IMR-90 (cell line): ENCODE measurements at regions not wholly inside any gene's neighbourhood (a gene's known extent, or its start where the extent isn't known, plus 50 kb on each side); places are given as distances from the start of the nearest gene placed in this dataset.

Source experiments
- ATAC-seq: fragments of 200-7000 bp; cut with Tn5 transposase; 2 replicates; pipeline ENCODE4 v1.9.1; 2020; ENCODE audit warnings: low read depth, mild to moderate bottlenecking, moderate library complexity
- BruUV-seq: library from RNA; stranded (reverse); fragments of 400-500 nt; replicated peaks from 2 replicates; lab custom pipeline; 2021; lab: Mats Ljungman, UMichigan
- CTCF ChIA-PET: fragments of 300-600 bp; formaldehyde crosslinking; extraction: SDS; loops from one replicate; lab custom pipeline; 2021; ENCODE audit warnings: antibody characterized with exemption; lab: Yijun Ruan, JAX
- POLR2A ChIA-PET: fragments of 300-600 bp; sonication (Branson Sonifier 250); formaldehyde crosslinking; loops from one replicate; lab custom pipeline; 2022; ENCODE audit warnings: antibody characterized with exemption; ENCODE audit not compliant: unreplicated experiment; lab: Charles Lee
- DNase-seq: peaks from one replicate; pipeline ENCODE4 v3.0.0; 2013
- H2AFZ ChIP-seq: replicated peaks from 2 replicates; pipeline ENCODE3; 2013; ENCODE audit warnings: low read length, mild to moderate bottlenecking; ENCODE audit not compliant: poor library complexity
- H2AK5ac ChIP-seq: 2 replicates; pipeline ENCODE4 v1.6.1; 2013; ENCODE audit warnings: low read depth, low read length, inconsistent platforms
- H2AK9ac ChIP-seq: replicated peaks from 2 replicates; pipeline ENCODE3; 2013; ENCODE audit warnings: mild to moderate bottlenecking, low read depth, low read length, moderate library complexity; ENCODE audit not compliant: poor library complexity
- H2BK120ac ChIP-seq: 2 replicates; pipeline ENCODE4 v1.6.1; 2013; ENCODE audit warnings: low read depth, low read length, inconsistent platforms
- H2BK15ac ChIP-seq: 3 replicates; pipeline ENCODE4 v1.6.1; 2013; ENCODE audit warnings: low read depth, low read length, inconsistent platforms
- H2BK20ac ChIP-seq: 2 replicates; pipeline ENCODE4 v1.6.1; 2013; ENCODE audit warnings: low read depth, mild to moderate bottlenecking, inconsistent platforms, low read length, moderate library complexity
- H2BK5ac ChIP-seq: 2 replicates; pipeline ENCODE4 v1.6.1; 2013; ENCODE audit warnings: mild to moderate bottlenecking, low read depth, low read length, inconsistent platforms; ENCODE audit not compliant: poor library complexity, severe bottlenecking
- H3K14ac ChIP-seq: replicated peaks from 2 replicates; pipeline ENCODE4 v1.6.1; 2013; ENCODE audit warnings: low read depth, low read length, inconsistent platforms
- H3K18ac ChIP-seq: 2 replicates; pipeline ENCODE4 v1.6.1; 2013; ENCODE audit warnings: low read depth, low read length, control low read depth
- H3K23ac ChIP-seq: 2 replicates; pipeline ENCODE4 v1.6.1; 2013; ENCODE audit warnings: low read depth, low read length, inconsistent platforms
- H3K27ac ChIP-seq: 2 replicates; pipeline ENCODE4 v1.5.1; 2013; ENCODE audit warnings: mild to moderate bottlenecking, control low read depth, low read length; ENCODE audit not compliant: insufficient read depth
- H3K27me3 ChIP-seq: 2 replicates; pipeline ENCODE4 v1.6.1; 2013; ENCODE audit warnings: low read length; ENCODE audit not compliant: control insufficient read depth, insufficient read depth
- H3K36me3 ChIP-seq: 2 replicates; pipeline ENCODE4 v1.6.1; 2013; ENCODE audit warnings: low read length, mixed read lengths; ENCODE audit not compliant: control insufficient read depth, insufficient read depth
- H3K4ac ChIP-seq: 2 replicates; pipeline ENCODE4 v1.6.1; 2013; ENCODE audit warnings: low read depth, low read length, inconsistent platforms
- H3K4me1 ChIP-seq: 2 replicates; pipeline ENCODE4 v1.6.1; 2013; ENCODE audit warnings: low read length, mixed read lengths; ENCODE audit not compliant: control insufficient read depth, insufficient read depth
- H3K4me2 ChIP-seq: 2 replicates; pipeline ENCODE4 v1.6.1; 2013; ENCODE audit warnings: low read depth, mild to moderate bottlenecking, control low read depth, low read length, moderate library complexity
- H3K4me3 ChIP-seq: 2 replicates; pipeline ENCODE4 v1.5.1; 2013; ENCODE audit warnings: low read depth, mild to moderate bottlenecking, control low read depth, low read length, moderate library complexity; ENCODE audit not compliant: insufficient read depth
- H3K56ac ChIP-seq: 2 replicates; pipeline ENCODE4 v1.6.1; 2013; ENCODE audit warnings: low read length, inconsistent platforms; ENCODE audit not compliant: insufficient read depth; ENCODE audit errors: extremely low read depth
- H3K79me1 ChIP-seq, 2 experiments: 2 replicates each; pipeline ENCODE4 v1.6.1; 2013; ENCODE audit warnings: low read length in 2 of 2, inconsistent platforms in 1 of 2, low read depth in 1 of 2
- H3K9ac ChIP-seq: 2 replicates; pipeline ENCODE4 v1.6.1; 2013; ENCODE audit warnings: low read depth, low read length, control low read depth
- H3K9me1 ChIP-seq: 2 replicates; pipeline ENCODE4 v1.6.1; 2013; ENCODE audit warnings: low read length, inconsistent platforms; ENCODE audit not compliant: insufficient read depth
- H3K9me3 ChIP-seq: 2 replicates; pipeline ENCODE4 v1.6.1; 2013; ENCODE audit warnings: low read length; ENCODE audit not compliant: control insufficient read depth, insufficient read depth
- H4K20me1 ChIP-seq: 2 replicates; pipeline ENCODE4 v1.6.1; 2013; ENCODE audit warnings: low read length, inconsistent platforms; ENCODE audit not compliant: insufficient read depth
- H4K5ac ChIP-seq: 2 replicates; pipeline ENCODE4 v1.6.1; 2013; ENCODE audit warnings: mild to moderate bottlenecking, low read depth, low read length, control low read depth
- H4K8ac ChIP-seq, 2 experiments: 2 replicates each; pipeline ENCODE4 v1.6.1; 2013; ENCODE audit warnings: low read depth in 2 of 2, low read length in 2 of 2, control low read depth in 1 of 2, inconsistent platforms in 1 of 2
- H4K91ac ChIP-seq: 2 replicates; pipeline ENCODE4 v1.6.1; 2013; ENCODE audit warnings: low read depth, low read length, inconsistent platforms; ENCODE audit not compliant: insufficient read depth
- BHLHE40 ChIP-seq: fragments of 150-350 bp; IDR thresholded peaks from 2 replicates; pipeline ENCODE4 v1.6.1; 2016; ENCODE audit warnings: mild to moderate bottlenecking, low read depth, low read length
- CEBPB ChIP-seq: IDR thresholded peaks from 2 replicates; pipeline ENCODE4 v1.6.1; 2012; ENCODE audit warnings: low read depth, low read length, improper control_type of control experiment
- CTCF ChIP-seq: conservative IDR thresholded peaks from 2 replicates; pipeline ENCODE4 v1.5.1; 2012; ENCODE audit warnings: mild to moderate bottlenecking, low read depth, low read length, improper control_type of control experiment
- ELK1 ChIP-seq: fragments of 150-350 bp; IDR thresholded peaks from 2 replicates; pipeline ENCODE4 v1.6.1; 2016; ENCODE audit warnings: low read depth, mild to moderate bottlenecking, low read length, moderate library complexity, borderline replicate concordance
- FOS ChIP-seq: fragments of 150-350 bp; IDR thresholded peaks from 2 replicates; pipeline ENCODE4 v1.6.1; 2016; ENCODE audit warnings: low read depth, low read length
- MAFK ChIP-seq: IDR thresholded peaks from 2 replicates; pipeline ENCODE4 v1.6.1; 2012; ENCODE audit warnings: low read depth, low read length, improper control_type of control experiment
- NFE2L2 ChIP-seq: fragments of 150-350 bp; IDR thresholded peaks from 2 replicates; pipeline ENCODE4 v1.6.1; 2016; ENCODE audit warnings: low read depth, mild to moderate bottlenecking, low read length
- RAD21 ChIP-seq: IDR thresholded peaks from 2 replicates; pipeline ENCODE4 v1.6.1; 2012; ENCODE audit warnings: low read length, improper control_type of control experiment
- RCOR1 ChIP-seq: IDR thresholded peaks from 2 replicates; pipeline ENCODE4 v1.6.1; 2012; ENCODE audit warnings: mild to moderate bottlenecking, low read length, improper control_type of control experiment; ENCODE audit not compliant: insufficient replicate concordance
- RFX5 ChIP-seq: IDR thresholded peaks from 2 replicates; pipeline ENCODE4 v1.8.0; 2012; ENCODE audit warnings: low read depth, mild to moderate bottlenecking, low read length, moderate library complexity
- USF2 ChIP-seq: fragments of 150-350 bp; IDR thresholded peaks from 2 replicates; pipeline ENCODE4 v1.6.1; 2017; ENCODE audit warnings: mild to moderate bottlenecking, antibody characterized with exemption, low read length, low read depth
- WGBS, 2 experiments: methylation state at CpG; one replicate each; pipeline versions ENCODE4 v1.1.5 to v1.1.7; 2013; ENCODE audit warnings: missing lambda C conversion rate in 2 of 2; ENCODE audit not compliant: insufficient read length in 1 of 2; ENCODE audit errors: extremely low coverage in 2 of 2; 5-methylcytosine and 5-hydroxymethylcytosine counted together
- dilution Hi-C: fragments of 300-500 bp; cut with HindIII; formaldehyde crosslinking; loops from one replicate; pipeline ENCODE4 v1.14.3; 2018; ENCODE audit warnings: low sequenced_read_pairs; ENCODE audit not compliant: unreplicated experiment
- in situ Hi-C: fragments of 300-500 bp; cut with MboI; formaldehyde crosslinking; loops from 3 replicates; pipeline ENCODE4 v1.14.3; 2019; ENCODE audit warnings: low sequenced_read_pairs, inconsistent platforms, mixed read lengths
- intact Hi-C: fragments of 100-400 bp; cut with micrococcal nuclease; formaldehyde crosslinking; loops from 2 replicates; pipeline ENCODE4 v1.10.0; 2022

GRCh38 chr6:28661097-28661713 is 135.5 kb downstream of the GPX5 start:
- H4K5ac ChIP-seq, result no peak overlapping the region
- H3K9me1 ChIP-seq, result no peaks in the 10 kb centered on the region
- H4K8ac ChIP-seq, result no peak overlapping the region
- CTCF ChIA-PET, result no interaction called here
- no peak overlapping the region for H4K91ac ChIP-seq
- POLR2A ChIA-PET, result no interaction called here
- H3K23ac ChIP-seq, result no peak overlapping the region
- dilution Hi-C loops (no loop called here), intact Hi-C loops (no loop called here), in situ Hi-C loops (no loop called here)
- no peak overlapping the region for H3K27ac ChIP-seq
- H3K79me1 ChIP-seq, result no peaks in the 10 kb centered on the region
- H2BK120ac ChIP-seq, result no peak overlapping the region
- no peaks in the 10 kb centered on the region for H3K36me3 ChIP-seq
- H3K9me3 ChIP-seq, result no peaks in the 10 kb centered on the region
- H3K14ac ChIP-seq, result no peak overlapping the region
- H2AK9ac ChIP-seq, result no peak overlapping the region
- H3K56ac ChIP-seq, result no peak overlapping the region
- no peak overlapping the region for H3K9ac ChIP-seq
- DNase-seq (no peak), ATAC-seq (no peak)
- no peak overlapping the region for H3K4me3 ChIP-seq
- H3K4ac ChIP-seq, result no peak overlapping the region
- H3K18ac ChIP-seq, result no peak overlapping the region
- no peaks in the 10 kb centered on the region for H4K20me1 ChIP-seq
- no peak overlapping the region for H2BK5ac ChIP-seq
- no peak for TF ChIP-seq NFE2L2
- TF ChIP-seq RAD21, result no peak
- no peak for TF ChIP-seq FOS
- no peak for TF ChIP-seq ELK1
- TF ChIP-seq MAFK, result no peak
- TF ChIP-seq USF2, result no peak
- no peak for TF ChIP-seq RCOR1
- no peak for TF ChIP-seq CTCF
- TF ChIP-seq RFX5, result no peak
- no peak for TF ChIP-seq CEBPB
- no peak for TF ChIP-seq BHLHE40
- no TSS peak for BruUV-seq
- H3K4me2 ChIP-seq, result no peak overlapping the region
- H2AFZ ChIP-seq, result no peak overlapping the region
- H2BK15ac ChIP-seq, result no peak overlapping the region
- no peak overlapping the region for H2AK5ac ChIP-seq
- H3K4me1 ChIP-seq, result no peaks in the 10 kb centered on the region
- no CpG with 5 or more reads among the region's 2 CpGs for WGBS, 2 experiments
- H2BK20ac ChIP-seq, result no peak overlapping the region
- peaks cover 3% of the 10 kb centered on the region; the same call in 1 of the 2 replicates for H3K27me3 ChIP-seq
